ENCODE measurements at regions not wholly inside any gene's neighbourhood (a gene's known extent, or its start where the extent isn't known, plus 50 kb on each side); places are given as distances from the start of the nearest gene placed in this dataset.

- DNase-seq: no peak
Measured at GRCh38 chr9:117547904-117548303, 133.0 kb upstream of the ASTN2 start.

- DNase-seq: no peak
Measured at GRCh38 chr9:117546894-117547678, 132.2 kb upstream of the ASTN2 start.

GRCh38 chr9:117545846-117546245 lies 131.0 kb upstream of the ASTN2 start:
- DNase-seq: no peak

- DNase-seq: no peak
Measured at GRCh38 chr9:117543089-117543488, 128.2 kb upstream of the ASTN2 start.

GRCh38 chr9:117542021-117542420 lies 127.2 kb upstream of the ASTN2 start:
- DNase-seq: no peak

- no peak for DNase-seq
Measured at GRCh38 chr9:117541181-117541580, 126.3 kb upstream of the ASTN2 start.

- no peak for DNase-seq
Measured at GRCh38 chr9:117535973-117536372, 121.1 kb upstream of the ASTN2 start.

GRCh38 chr9:117535434-117535833 lies 120.6 kb upstream of the ASTN2 start:
- DNase-seq: no peak

- DNase-seq: no peak
Measured at GRCh38 chr9:117528225-117528624, 113.4 kb upstream of the ASTN2 start.

- no peak for DNase-seq
Measured at GRCh38 chr9:117526674-117527073, 111.8 kb upstream of the ASTN2 start.

- DNase-seq: no peak
Measured at GRCh38 chr9:117523531-117524153, 108.8 kb upstream of the ASTN2 start.

GRCh38 chr9:117521293-117521692 lies 106.4 kb upstream of the ASTN2 start:
- no peak for DNase-seq

GRCh38 chr9:117516676-117517632 lies 102.1 kb upstream of the ASTN2 start:
- no peak for DNase-seq

GRCh38 chr9:117511852-117512481 lies 97.1 kb upstream of the ASTN2 start:
- no peak for DNase-seq

GRCh38 chr9:117496307-117496706 lies 81.5 kb upstream of the ASTN2 start:
- DNase-seq: no peak

GRCh38 chr9:117494401-117495090 lies 79.7 kb upstream of the ASTN2 start:
- DNase-seq: no peak

GRCh38 chr9:117492476-117492875 lies 77.6 kb upstream of the ASTN2 start:
- peak; percentile 5 for DNase-seq

- DNase-seq: no peak
Measured at GRCh38 chr9:117491491-117491890, 76.6 kb upstream of the ASTN2 start.

GRCh38 chr9:117490199-117490598 lies 75.3 kb upstream of the ASTN2 start:
- DNase-seq: no peak

GRCh38 chr9:117488659-117489058 lies 73.8 kb upstream of the ASTN2 start:
- no peak for DNase-seq

GRCh38 chr9:117487555-117488175 lies 72.8 kb upstream of the ASTN2 start:
- DNase-seq: peak; percentile 74

Data from occipital lobe (tissue), 1 donor.